ENCODE measurements at regions not wholly inside any gene's neighbourhood (a gene's known extent, or its start where the extent isn't known, plus 50 kb on each side); places are given as distances from the start of the nearest gene placed in this dataset.

GRCh38 chr10:3222626-3223025 lies 50.0 kb upstream of the PITRM1 start:
- no peak for TF ChIP-seq CTCF (IDR thresholded peaks at IDR 0.05)
- TF ChIP-seq EZH2 (IDR thresholded peaks at IDR 0.05): no peak
- TF ChIP-seq EZH2phosphoT487 (IDR thresholded peaks at IDR 0.05): no peak

All from neural progenitor cell (in vitro differentiated cells).